Progenitor cell of endocrine pancreas (in vitro differentiated cells): ENCODE measurements at regions not wholly inside any gene's neighbourhood (a gene's known extent, or its start where the extent isn't known, plus 50 kb on each side); places are given as distances from the start of the nearest gene placed in this dataset.

Experiments used
- DNase-seq: peaks from one replicate; pipeline ENCODE4 v3.0.0; 2021; ENCODE audit warnings: low spot score; ENCODE audit not compliant: unreplicated experiment
- H3K27ac Mint-ChIP-seq: 2 replicates; pipeline ENCODE4 v1.8.0; 2021; ENCODE audit warnings: mild to moderate bottlenecking, moderate library complexity, mixed read lengths
- H3K27me3 Mint-ChIP-seq: 2 replicates; pipeline ENCODE4 v1.8.0; 2021; ENCODE audit warnings: mixed read lengths
- H3K36me3 Mint-ChIP-seq: 2 replicates; pipeline ENCODE4 v1.8.0; 2022; ENCODE audit warnings: mixed read lengths; ENCODE audit not compliant: insufficient read depth
- H3K4me1 Mint-ChIP-seq: 2 replicates; pipeline ENCODE4 v1.8.0; 2021; ENCODE audit warnings: low read depth, mixed read lengths
- H3K4me3 Mint-ChIP-seq: 2 replicates; pipeline ENCODE4 v1.8.0; 2021; ENCODE audit warnings: low read depth, mild to moderate bottlenecking, moderate library complexity, mixed read lengths
- H3K9me3 Mint-ChIP-seq: 2 replicates; pipeline ENCODE4 v1.8.0; 2021; ENCODE audit warnings: low read depth, mixed read lengths
- CTCF ChIP-seq: fragments of 200-600 bp; sonication (generic); IDR thresholded peaks from one replicate; pipeline ENCODE4 v1.5.0; 2021; ENCODE audit warnings: antibody characterized with exemption, mild to moderate bottlenecking; ENCODE audit not compliant: unreplicated experiment

GRCh38 chrX:98398542-98398941, 1514.8 kb downstream of the RPA4 start:
- no peak overlapping the region for H3K4me3 Mint-ChIP-seq
- no peak for DNase-seq
- TF ChIP-seq CTCF, result no peak
- peaks cover 10% of the 10 kb centered on the region for H3K9me3 Mint-ChIP-seq
- H3K27me3 Mint-ChIP-seq, result no peaks in the 10 kb centered on the region
- no peaks in the 10 kb centered on the region for H3K4me1 Mint-ChIP-seq
- peaks cover 4% of the 10 kb centered on the region for H3K36me3 Mint-ChIP-seq
- H3K27ac Mint-ChIP-seq, result no peak overlapping the region

- Mint-ChIP-seq H3K36me3 (no peaks in the 10 kb centered on the region), H3K27ac (no peak overlapping the region), H3K27me3 (no peaks in the 10 kb centered on the region), H3K9me3 (peaks cover 1% of the 10 kb centered on the region), H3K4me1 (no peaks in the 10 kb centered on the region), H3K4me3 (no peak overlapping the region)
- DNase-seq, result no peak
- TF ChIP-seq CTCF, result no peak
Observed at GRCh38 chrX:98405376-98405775, 1521.7 kb downstream of the RPA4 start.

- no peak for TF ChIP-seq CTCF
- H3K27ac Mint-ChIP-seq, result no peak overlapping the region
- no peak for DNase-seq
Observed at GRCh38 chrX:98407584-98407983, 1523.9 kb downstream of the RPA4 start.

GRCh38 chrX:98409867-98410266, 1526.2 kb downstream of the RPA4 start:
- H3K36me3 Mint-ChIP-seq, result no peaks in the 10 kb centered on the region
- DNase-seq, result no peak
- peaks cover 3% of the 10 kb centered on the region for H3K9me3 Mint-ChIP-seq
- TF ChIP-seq CTCF, result no peak
- H3K4me1 Mint-ChIP-seq, result peaks cover 3% of the 10 kb centered on the region
- H3K27ac Mint-ChIP-seq, result no peak overlapping the region
- H3K4me3 Mint-ChIP-seq, result no peak overlapping the region
- H3K27me3 Mint-ChIP-seq, result no peaks in the 10 kb centered on the region

More at GRCh38 chrX:98407584-98407983, 1523.9 kb downstream of the RPA4 start:
- Mint-ChIP-seq H3K27me3 (no peaks in the 10 kb centered on the region), H3K36me3 (no peaks in the 10 kb centered on the region), H3K9me3 (no peaks in the 10 kb centered on the region), H3K4me1 (no peaks in the 10 kb centered on the region), H3K4me3 (no peak overlapping the region)

- Mint-ChIP-seq H3K9me3 (peaks cover 10% of the 10 kb centered on the region), H3K4me3 (no peak overlapping the region), H3K27me3 (no peaks in the 10 kb centered on the region), H3K4me1 (peaks cover 3% of the 10 kb centered on the region), H3K27ac (no peak overlapping the region), H3K36me3 (no peaks in the 10 kb centered on the region)
- DNase-seq, result no peak
- TF ChIP-seq CTCF, result no peak
Observed at GRCh38 chrX:98412058-98412457, 1528.3 kb downstream of the RPA4 start.
